Activated CD4-positive, alpha-beta T cell treated with anti-CD3 and anti-CD28 coated beads, Interleukin-2, amount 50 U/mL, for 24 hours (primary cell): ENCODE measurements at regions not wholly inside any gene's neighbourhood (a gene's known extent, or its start where the extent isn't known, plus 50 kb on each side); places are given as distances from the start of the nearest gene placed in this dataset.

Experiments
- DNase-seq, 2 donors: peaks; one replicate each; pipeline ENCODE4 v3.0.0-alpha.2; 2020; ENCODE audit warnings: low read depth in 1 of 2, low spot score in 1 of 2

GRCh38 chr5:5021436-5021835, 118.7 kb upstream of the ADAMTS16 start:
- DNase-seq, result no peak

- DNase-seq, result no peak
These were observed 114.9 kb upstream of the ADAMTS16 start for GRCh38 chr5:5025098-5025773.

GRCh38 chr5:5025774-5026408, 114.2 kb upstream of the ADAMTS16 start:
- no peak for DNase-seq

GRCh38 chr5:5026409-5026785, 113.7 kb upstream of the ADAMTS16 start:
- no peak for DNase-seq

DNA sequence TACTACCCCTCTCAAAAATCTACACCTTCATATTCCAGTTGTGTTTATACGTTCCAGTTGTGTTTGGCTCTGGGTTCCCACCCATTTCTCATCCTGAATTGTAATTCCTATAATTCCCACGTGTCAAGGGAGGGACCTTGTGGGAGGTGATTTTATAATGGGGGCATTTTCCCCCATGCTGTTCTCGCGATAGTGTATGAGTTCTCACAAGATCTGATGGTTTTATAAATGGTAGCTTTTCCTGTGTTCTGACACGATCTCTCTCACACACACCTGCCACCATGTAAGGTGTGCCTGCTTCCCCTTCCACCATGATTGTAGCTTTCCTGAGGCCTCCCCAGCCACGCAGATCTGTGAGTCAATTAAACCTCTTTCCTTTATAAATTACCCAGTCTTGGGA, 108.5 kb upstream of the ADAMTS16 start:
- no peak for DNase-seq

- DNase-seq, result no peak
These were observed 102.5 kb upstream of the ADAMTS16 start for GRCh38 chr5:5037674-5038073.

DNA sequence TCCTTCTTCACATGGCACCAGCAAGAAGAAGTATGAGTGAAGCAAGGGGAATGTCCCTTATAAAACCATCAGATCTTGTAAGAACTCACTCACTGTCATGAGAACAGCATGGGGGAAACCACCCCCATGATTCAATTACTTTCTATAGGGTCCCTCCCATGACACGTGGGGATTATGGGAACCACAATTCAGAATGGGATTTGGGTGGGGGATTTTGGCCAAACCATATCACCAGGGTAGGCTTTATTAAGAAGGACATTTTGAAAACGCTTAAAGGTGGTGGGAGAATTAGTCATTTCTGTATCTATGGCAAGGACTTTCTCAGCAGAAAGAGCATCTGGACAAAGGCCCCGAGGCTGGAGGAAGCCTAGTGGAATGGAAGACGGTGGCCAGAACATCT, 100.2 kb upstream of the ADAMTS16 start:
- DNase-seq, result no peak

- no peak for DNase-seq
These were observed 99.4 kb upstream of the ADAMTS16 start for GRCh38 chr5:5040712-5041111.

GRCh38 chr5:5042806-5043205, 97.3 kb upstream of the ADAMTS16 start:
- DNase-seq, result no peak

- DNase-seq, result no peak
These were observed 96.8 kb upstream of the ADAMTS16 start for GRCh38 chr5:5043346-5043745.

GRCh38 chr5:5044247-5044840, 95.8 kb upstream of the ADAMTS16 start:
- DNase-seq, result no peak

- no peak for DNase-seq
These were observed 93.2 kb upstream of the ADAMTS16 start for GRCh38 chr5:5046680-5047502.

GRCh38 chr5:5050801-5051200, 89.3 kb upstream of the ADAMTS16 start:
- no peak for DNase-seq

GRCh38 chr5:5055712-5056111, 84.4 kb upstream of the ADAMTS16 start:
- DNase-seq, result no peak

GRCh38 chr5:5061836-5062235, 78.3 kb upstream of the ADAMTS16 start:
- DNase-seq, result no peak

DNA sequence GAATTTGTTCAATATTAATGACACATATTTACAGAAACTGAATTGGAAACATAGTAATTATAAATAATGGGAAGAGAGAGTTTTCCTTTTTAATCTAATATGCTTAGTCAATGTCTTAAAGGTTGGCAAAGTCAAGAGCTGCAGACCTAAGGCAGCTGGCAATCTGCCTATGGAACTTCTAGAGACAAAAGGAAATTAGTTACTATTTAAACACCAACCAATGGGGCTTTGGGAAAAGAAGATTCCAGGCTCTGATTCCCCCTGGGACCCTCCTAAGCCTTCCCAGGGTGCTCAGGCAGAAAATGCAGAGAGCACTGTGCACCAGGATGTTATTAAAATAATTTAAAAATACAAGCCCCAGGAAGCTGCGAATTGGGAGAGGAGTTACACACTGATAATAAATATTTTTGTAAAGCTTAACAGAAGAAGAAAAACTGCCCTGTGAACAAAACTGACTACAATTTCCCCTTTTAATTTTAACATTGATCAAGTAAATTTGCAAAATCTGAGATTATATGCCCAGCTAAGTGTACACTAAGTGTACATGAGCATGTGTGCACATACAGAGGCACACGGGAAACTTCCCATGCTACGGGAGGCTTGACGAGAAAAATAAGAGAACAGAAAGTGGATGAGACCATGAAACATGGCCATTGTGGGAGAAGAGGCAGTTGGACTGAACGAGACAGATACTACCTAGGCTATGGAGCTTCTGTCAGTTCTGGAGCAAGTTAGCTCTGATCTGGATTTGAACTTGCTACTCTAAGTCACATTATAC, 77.4 kb upstream of the ADAMTS16 start:
- no peak for DNase-seq

DNA sequence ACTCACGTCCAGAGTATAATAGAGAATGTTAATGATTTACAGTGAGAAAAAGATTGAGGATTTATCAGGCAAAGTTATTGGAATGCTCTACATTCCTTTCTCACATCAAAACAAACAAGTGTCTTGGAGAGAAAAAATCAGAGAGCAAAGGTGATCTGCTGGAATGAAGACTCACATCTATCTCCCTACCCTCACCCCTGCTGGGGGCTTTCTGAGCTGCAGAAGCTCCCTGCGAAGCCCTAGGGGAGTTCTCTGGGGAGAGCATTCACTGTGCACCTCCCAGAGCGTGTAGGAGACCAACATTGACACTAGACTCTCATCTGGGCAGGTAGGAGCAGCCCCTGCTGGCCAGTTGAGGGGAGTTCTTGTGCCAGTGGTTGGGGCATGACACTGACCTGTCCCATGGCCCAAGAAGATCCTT, 76.6 kb upstream of the ADAMTS16 start:
- DNase-seq, result no peak

- DNase-seq, result no peak
These were observed 74.7 kb upstream of the ADAMTS16 start for GRCh38 chr5:5065472-5065871.

- DNase-seq, result no peak
These were observed 73.6 kb upstream of the ADAMTS16 start for GRCh38 chr5:5066276-5067186.

- no peak for DNase-seq
These were observed 70.3 kb upstream of the ADAMTS16 start for GRCh38 chr5:5069851-5070250.
